Gastroesophageal sphincter (tissue), 4 donors: ENCODE measurements at regions not wholly inside any gene's neighbourhood (a gene's known extent, or its start where the extent isn't known, plus 50 kb on each side); places are given as distances from the start of the nearest gene placed in this dataset.

Experiments
- ATAC-seq: fragments of 150-250 bp; one replicate; pipeline ENCODE4 v1.9.1; 2016; ENCODE audit warnings: mild to moderate bottlenecking, moderate library complexity
- H3K27ac ChIP-seq, 4 donors: fragments of 200-600 bp; sonication (generic) in 3 of 4; 1 replicate in 3 of 4; 2 replicates in 1 of 4; pipeline ENCODE4 v1.5.1; 2016 to 2019
- H3K27me3 ChIP-seq: fragments of 200-600 bp; sonication (generic); one replicate; pipeline ENCODE4 v1.5.1; 2019
- H3K36me3 ChIP-seq, 2 donors: fragments of 200-600 bp; sonication (generic); one replicate each; pipeline ENCODE4 v1.5.1; 2019; ENCODE audit warnings: control low read depth in 1 of 2
- H3K4me1 ChIP-seq, 3 donors: fragments of 200-600 bp; sonication (generic); 1 replicate in 2 of 3; 2 replicates in 1 of 3; pipeline ENCODE4 v1.5.1; 2016 to 2019; ENCODE audit warnings: control low read depth in 2 of 3
- H3K4me3 ChIP-seq, 2 donors: fragments of 200-600 bp; sonication (generic); one replicate each; pipeline ENCODE4 v1.5.1; 2019; ENCODE audit warnings: mild to moderate bottlenecking in 1 of 2, moderate library complexity in 1 of 2
- H3K9me3 ChIP-seq, 3 donors: fragments of 200-600 bp; sonication (generic); one replicate each; pipeline ENCODE4 v1.5.1; 2017 to 2019; ENCODE audit warnings: control low read depth in 2 of 3
- EP300 ChIP-seq: sonication (generic); formaldehyde crosslinking; IDR thresholded peaks from one replicate; pipeline ENCODE4 v1.6.1; 2017; ENCODE audit warnings: antibody characterized with exemption, mild to moderate bottlenecking
- POLR2A ChIP-seq, 2 donors: fragments of 450-650 bp; IDR thresholded peaks; one replicate each; pipeline ENCODE4 v1.6.1; 2017; ENCODE audit warnings: antibody characterized with exemption in 2 of 2, mild to moderate bottlenecking in 2 of 2, moderate library complexity in 1 of 2
- POLR2AphosphoS5 ChIP-seq: sonication (generic); formaldehyde crosslinking; IDR thresholded peaks from one replicate; pipeline ENCODE4 v1.6.1; 2017; ENCODE audit warnings: antibody characterized with exemption
- WGBS, 2 donors: methylation state at CpG; one replicate each; pipeline ENCODE4 v1.1.5; 2018; ENCODE audit warnings: low coverage in 1 of 2; 5-methylcytosine and 5-hydroxymethylcytosine counted together
- TF ChIP-seq, protein P1 (sequence below), 4 experiments: fragments of 200-600 bp in 2 of 4; fragments of 450-650 bp in 2 of 4; sonication (generic) in 1 of 4; IDR thresholded peaks; one replicate each; pipeline ENCODE4 v1.5.1; 2017 to 2019; ENCODE audit warnings: antibody characterized with exemption in 4 of 4, mild to moderate bottlenecking in 2 of 4, moderate library complexity in 2 of 4

DNA sequence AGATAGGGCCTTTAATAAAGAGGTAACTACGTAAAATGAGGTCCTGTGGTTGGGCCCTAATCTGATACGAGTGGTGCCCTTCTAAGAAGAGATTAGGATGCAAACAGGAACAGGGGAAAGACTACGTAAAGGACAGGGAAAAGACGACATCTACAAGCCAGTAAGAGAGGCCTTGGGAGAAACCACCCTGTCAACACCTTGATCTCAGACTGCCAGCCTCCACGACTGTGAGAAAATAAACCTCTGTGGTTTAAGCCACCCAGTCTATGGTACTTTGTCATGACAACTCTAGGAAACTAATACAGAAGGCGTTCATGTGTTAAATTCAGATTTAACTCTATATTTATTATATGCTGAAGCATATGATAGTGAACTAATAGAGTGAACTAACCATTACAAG, 566.3 kb downstream of the UQCRFS1 start:
- Histone ChIP-seq H3K9me3 (no peaks in the 10 kb centered on the region), H3K27me3 (peaks cover 10% of the 10 kb centered on the region), H3K36me3 (no peaks in the 10 kb centered on the region), H3K4me3 (no peak overlapping the region), H3K4me1 (no peaks in the 10 kb centered on the region), H3K27ac (no peak overlapping the region)
- TF ChIP-seq, protein P1, sequence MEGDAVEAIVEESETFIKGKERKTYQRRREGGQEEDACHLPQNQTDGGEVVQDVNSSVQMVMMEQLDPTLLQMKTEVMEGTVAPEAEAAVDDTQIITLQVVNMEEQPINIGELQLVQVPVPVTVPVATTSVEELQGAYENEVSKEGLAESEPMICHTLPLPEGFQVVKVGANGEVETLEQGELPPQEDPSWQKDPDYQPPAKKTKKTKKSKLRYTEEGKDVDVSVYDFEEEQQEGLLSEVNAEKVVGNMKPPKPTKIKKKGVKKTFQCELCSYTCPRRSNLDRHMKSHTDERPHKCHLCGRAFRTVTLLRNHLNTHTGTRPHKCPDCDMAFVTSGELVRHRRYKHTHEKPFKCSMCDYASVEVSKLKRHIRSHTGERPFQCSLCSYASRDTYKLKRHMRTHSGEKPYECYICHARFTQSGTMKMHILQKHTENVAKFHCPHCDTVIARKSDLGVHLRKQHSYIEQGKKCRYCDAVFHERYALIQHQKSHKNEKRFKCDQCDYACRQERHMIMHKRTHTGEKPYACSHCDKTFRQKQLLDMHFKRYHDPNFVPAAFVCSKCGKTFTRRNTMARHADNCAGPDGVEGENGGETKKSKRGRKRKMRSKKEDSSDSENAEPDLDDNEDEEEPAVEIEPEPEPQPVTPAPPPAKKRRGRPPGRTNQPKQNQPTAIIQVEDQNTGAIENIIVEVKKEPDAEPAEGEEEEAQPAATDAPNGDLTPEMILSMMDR (IDR thresholded peaks at IDR 0.05) = no peak
- TF ChIP-seq EP300 = no peak
- 53 to 65% methylated on average over 6 of the region's 6 CpGs for WGBS, 2 donors
- no peak for ATAC-seq

GRCh38 chr19:28644169-28644775, 568.7 kb downstream of the UQCRFS1 start:
- Histone ChIP-seq H3K4me3 (no peak overlapping the region), H3K27ac (no peak overlapping the region), H3K36me3 (no peaks in the 10 kb centered on the region), H3K4me1 (no peaks in the 10 kb centered on the region), H3K9me3 (no peaks in the 10 kb centered on the region), H3K27me3 (peaks cover 3% of the 10 kb centered on the region)
- no peak for ATAC-seq
- WGBS, 2 donors = 10 to 11% methylated on average over 3 to 4 of the region's 4 CpGs
- TF ChIP-seq, protein P1 (IDR thresholded peaks at IDR 0.05) = no peak
- TF ChIP-seq POLR2A (IDR thresholded peaks at IDR 0.05) (no peak), POLR2AphosphoS5 (no peak), EP300 (no peak)

- no peaks in the 10 kb centered on the region for H3K9me3 ChIP-seq
- H3K36me3 ChIP-seq = no peaks in the 10 kb centered on the region
- no peak for ATAC-seq
- H3K27me3 ChIP-seq = peaks cover 3% of the 10 kb centered on the region
- no peak for TF ChIP-seq EP300
- no peak for TF ChIP-seq POLR2AphosphoS5
- TF ChIP-seq, protein P1 (IDR thresholded peaks at IDR 0.05) = no peak
- H3K4me3 ChIP-seq = no peak overlapping the region
- WGBS, 2 donors = 27 to 60% methylated on average over 8 of the region's 10 CpGs
- H3K27ac ChIP-seq = no peak overlapping the region
- H3K4me1 ChIP-seq = no peaks in the 10 kb centered on the region
Observed at GRCh38 chr19:28642787-28643683, 569.9 kb downstream of the UQCRFS1 start.

GRCh38 chr19:28641395-28641794, 571.6 kb downstream of the UQCRFS1 start:
- no peaks in the 10 kb centered on the region for H3K4me1 ChIP-seq
- H3K36me3 ChIP-seq = no peaks in the 10 kb centered on the region
- no peaks in the 10 kb centered on the region for H3K27me3 ChIP-seq
- no peak overlapping the region for H3K27ac ChIP-seq
- no peak for ATAC-seq
- 57 to 80% methylated on average over 1 to 4 of the region's 6 CpGs for WGBS, 2 donors
- TF ChIP-seq POLR2AphosphoS5 (no peak), EP300 (no peak), POLR2A (IDR thresholded peaks at IDR 0.05) (no peak)
- TF ChIP-seq, protein P1 (IDR thresholded peaks at IDR 0.05) = no peak
- no peaks in the 10 kb centered on the region for H3K9me3 ChIP-seq
- H3K4me3 ChIP-seq = no peak overlapping the region

DNA sequence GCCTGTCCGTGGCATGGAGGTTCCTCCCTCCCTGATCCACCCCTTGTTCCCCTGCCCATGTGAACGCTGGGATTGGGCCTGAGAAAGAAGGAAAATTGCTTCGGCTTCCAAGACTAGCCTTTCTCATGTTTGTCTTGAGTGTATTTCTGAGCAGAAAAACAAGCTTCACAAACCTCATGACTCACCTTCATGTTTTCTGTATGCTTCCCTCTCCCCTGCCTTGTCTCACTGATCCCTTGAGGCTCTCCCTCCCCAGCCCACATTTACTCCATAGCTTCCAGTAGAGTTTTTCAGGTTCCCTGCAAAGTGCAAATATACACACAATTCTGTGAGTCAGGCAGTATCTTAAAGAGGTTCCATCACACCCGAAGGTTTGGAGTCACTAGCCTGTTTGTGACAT, 572.4 kb downstream of the UQCRFS1 start:
- TF ChIP-seq, protein P1 (IDR thresholded peaks at IDR 0.05) = no peak
- TF ChIP-seq EP300 = no peak
- no peak for TF ChIP-seq POLR2AphosphoS5
- TF ChIP-seq POLR2A (IDR thresholded peaks at IDR 0.05) = no peak
- no peaks in the 10 kb centered on the region for H3K27me3 ChIP-seq
- no peak overlapping the region for H3K4me3 ChIP-seq
- no peak overlapping the region for H3K27ac ChIP-seq
- H3K4me1 ChIP-seq = no peaks in the 10 kb centered on the region
- ATAC-seq = no peak
- no peaks in the 10 kb centered on the region for H3K36me3 ChIP-seq
- WGBS, 2 donors = 67 to 76% methylated on average over 3 of the region's 4 CpGs
- no peaks in the 10 kb centered on the region for H3K9me3 ChIP-seq
